HG02798 (cell line): ENCODE measurements at regions not wholly inside any gene's neighbourhood (a gene's known extent, or its start where the extent isn't known, plus 50 kb on each side); places are given as distances from the start of the nearest gene placed in this dataset.

Source experiments
- ATAC-seq: cut with Tn5 transposase; IDR thresholded peaks from one replicate; pipeline ENCODE4 v1.9.1; 2021; ENCODE audit warnings: mild to moderate bottlenecking; ENCODE audit not compliant: unreplicated experiment, poor library complexity

GRCh38 chr13:73696271-73696670 lies 437.9 kb downstream of the KLF12 start:
- ATAC-seq, result no peak

GRCh38 chr13:73695325-73695724 lies 438.9 kb downstream of the KLF12 start:
- no peak for ATAC-seq

- no peak for ATAC-seq
Observed at GRCh38 chr13:73693215-73693614, 441.0 kb downstream of the KLF12 start.

- ATAC-seq, result no peak
Observed at GRCh38 chr13:73691891-73692290, 442.3 kb downstream of the KLF12 start.

- ATAC-seq, result no peak
Observed at GRCh38 chr13:73687929-73688328, 446.3 kb downstream of the KLF12 start.

- no peak for ATAC-seq
Observed at GRCh38 chr13:73687087-73687486, 447.1 kb downstream of the KLF12 start.

- no peak for ATAC-seq
Observed at GRCh38 chr13:73684750-73685149, 449.5 kb downstream of the KLF12 start.

GRCh38 chr13:73684286-73684685 lies 449.9 kb downstream of the KLF12 start:
- no peak for ATAC-seq

- no peak for ATAC-seq
Observed at GRCh38 chr13:73683746-73684145, 450.5 kb downstream of the KLF12 start.

- no peak for ATAC-seq
Observed at GRCh38 chr13:73681779-73682178, 452.4 kb downstream of the KLF12 start.

GRCh38 chr13:73681015-73681414 lies 453.2 kb downstream of the KLF12 start:
- no peak for ATAC-seq

- ATAC-seq, result no peak
Observed at GRCh38 chr13:73677048-73677601, 457.1 kb downstream of the KLF12 start.

- ATAC-seq, result no peak
Observed at GRCh38 chr13:73676550-73677047, 457.6 kb downstream of the KLF12 start.

- ATAC-seq, result no peak
Observed at GRCh38 chr13:73675821-73676220, 458.4 kb downstream of the KLF12 start.

GRCh38 chr13:73674570-73674969 lies 459.6 kb downstream of the KLF12 start:
- no peak for ATAC-seq

GRCh38 chr13:73673931-73674330 lies 460.3 kb downstream of the KLF12 start:
- no peak for ATAC-seq

- ATAC-seq, result no peak
Observed at GRCh38 chr13:73672492-73672891, 461.7 kb downstream of the KLF12 start.

- ATAC-seq, result no peak
Observed at GRCh38 chr13:73671732-73672131, 462.5 kb downstream of the KLF12 start.

GRCh38 chr13:73671011-73671410 lies 463.2 kb downstream of the KLF12 start:
- ATAC-seq, result no peak

- no peak for ATAC-seq
Observed at GRCh38 chr13:73667756-73668155, 466.4 kb downstream of the KLF12 start.

GRCh38 chr13:73665261-73665660 lies 468.9 kb downstream of the KLF12 start:
- no peak for ATAC-seq

GRCh38 chr13:73664851-73665250 lies 469.4 kb downstream of the KLF12 start:
- no peak for ATAC-seq

- ATAC-seq, result no peak
Observed at GRCh38 chr13:73662833-73663232, 471.4 kb downstream of the KLF12 start.
